ENCODE measurements at regions not wholly inside any gene's neighbourhood (a gene's known extent, or its start where the extent isn't known, plus 50 kb on each side); places are given as distances from the start of the nearest gene placed in this dataset.

- TF ChIP-seq BCL3 (IDR thresholded peaks at IDR 0.05) (no peak), JUN (IDR thresholded peaks at IDR 0.05) (no peak), USF2 (IDR thresholded peaks at IDR 0.05) (no peak), RAD21 (conservative IDR thresholded peaks at IDR 0.05 in 1 of 2, IDR thresholded peaks at IDR 0.05 in 1 of 2) (no peak)
Measured at GRCh38 chr6:40668203-40668602, 81.0 kb upstream of the LRFN2 start.
